GM23248 (cell line): ENCODE measurements at regions not wholly inside any gene's neighbourhood (a gene's known extent, or its start where the extent isn't known, plus 50 kb on each side); places are given as distances from the start of the nearest gene placed in this dataset.

Experiments
- DNase-seq: peaks from one replicate; pipeline ENCODE4 v3.0.0-alpha.2; 2015
- H2AFZ ChIP-seq: fragments of 200-600 bp; sonication (generic); 2 replicates; pipeline ENCODE4 v1.6.1; 2016; ENCODE audit warnings: antibody characterized with exemption
- H3F3A ChIP-seq: fragments of 200-600 bp; sonication (generic); 2 replicates; pipeline ENCODE4 v1.6.1; 2016; ENCODE audit warnings: mild to moderate bottlenecking, antibody characterized with exemption, mixed run types; ENCODE audit not compliant: insufficient read depth
- H3K27ac ChIP-seq: fragments of 200-600 bp; sonication (generic); 2 replicates; pipeline ENCODE4 v1.5.1; 2016; ENCODE audit warnings: mild to moderate bottlenecking
- H3K27me3 ChIP-seq: fragments of 200-600 bp; sonication (generic); replicated peaks from 2 replicates; pipeline ENCODE4 v1.6.1; 2016; ENCODE audit warnings: mild to moderate bottlenecking; ENCODE audit not compliant: insufficient read depth
- H3K36me3 ChIP-seq: fragments of 200-600 bp; sonication (generic); 2 replicates; pipeline ENCODE4 v1.6.1; 2016; ENCODE audit warnings: low read depth, mild to moderate bottlenecking
- H3K4me1 ChIP-seq: fragments of 200-600 bp; sonication (generic); 2 replicates; pipeline ENCODE4 v1.6.1; 2016; ENCODE audit warnings: mild to moderate bottlenecking; ENCODE audit not compliant: insufficient read depth
- H3K4me2 ChIP-seq: fragments of 200-600 bp; sonication (generic); one replicate; pipeline ENCODE4 v1.6.1; 2016; ENCODE audit warnings: mild to moderate bottlenecking; ENCODE audit not compliant: unreplicated experiment
- H3K4me3 ChIP-seq: fragments of 200-600 bp; sonication (generic); 2 replicates; pipeline ENCODE4 v1.5.1; 2016; ENCODE audit warnings: mild to moderate bottlenecking
- H3K79me2 ChIP-seq: fragments of 200-600 bp; sonication (generic); 2 replicates; pipeline ENCODE4 v1.6.1; 2016; ENCODE audit warnings: mild to moderate bottlenecking; ENCODE audit not compliant: insufficient read depth
- H3K9ac ChIP-seq: fragments of 200-600 bp; sonication (generic); 2 replicates; pipeline ENCODE4 v1.6.1; 2016; ENCODE audit warnings: mild to moderate bottlenecking
- H3K9me2 ChIP-seq: fragments of 200-600 bp; sonication (generic); 2 replicates; pipeline ENCODE4 v1.6.1; 2016; ENCODE audit warnings: mixed run types, mild to moderate bottlenecking, moderate library complexity; ENCODE audit not compliant: insufficient read depth
- H3K9me3 ChIP-seq: fragments of 200-600 bp; sonication (generic); one replicate; pipeline ENCODE4 v1.6.1; 2017; ENCODE audit warnings: low read depth
- H4K20me1 ChIP-seq: fragments of 200-600 bp; sonication (generic); 2 replicates; pipeline ENCODE4 v1.6.0; 2016; ENCODE audit not compliant: insufficient read depth
- EZH2 ChIP-seq: fragments of 200-600 bp; sonication (generic); IDR thresholded peaks from 2 replicates; pipeline ENCODE4 v1.6.1; 2018; ENCODE audit warnings: antibody characterized with exemption, mild to moderate bottlenecking; ENCODE audit not compliant: insufficient read depth, poor library complexity, severe bottlenecking
- EZH2phosphoT487 ChIP-seq: fragments of 200-600 bp; sonication (generic); IDR thresholded peaks from 2 replicates; pipeline ENCODE4 v1.6.1; 2018; ENCODE audit warnings: antibody characterized with exemption, moderate library complexity, mild to moderate bottlenecking, low read depth; ENCODE audit not compliant: insufficient read depth
- WGBS, 2 experiments: methylation state at CpG; one replicate each; pipeline ENCODE4 v1.1.6; 2015 to 2017; ENCODE audit warnings: low lambda C conversion rate in 2 of 2, low coverage in 1 of 2; ENCODE audit errors: missing lambda C conversion rate in 2 of 2; 5-methylcytosine and 5-hydroxymethylcytosine counted together
- in situ Hi-C: fragments of 300-500 bp; cut with MboI; formaldehyde crosslinking; loops from 2 replicates; pipeline ENCODE4 v1.15.0; 2020

DNA sequence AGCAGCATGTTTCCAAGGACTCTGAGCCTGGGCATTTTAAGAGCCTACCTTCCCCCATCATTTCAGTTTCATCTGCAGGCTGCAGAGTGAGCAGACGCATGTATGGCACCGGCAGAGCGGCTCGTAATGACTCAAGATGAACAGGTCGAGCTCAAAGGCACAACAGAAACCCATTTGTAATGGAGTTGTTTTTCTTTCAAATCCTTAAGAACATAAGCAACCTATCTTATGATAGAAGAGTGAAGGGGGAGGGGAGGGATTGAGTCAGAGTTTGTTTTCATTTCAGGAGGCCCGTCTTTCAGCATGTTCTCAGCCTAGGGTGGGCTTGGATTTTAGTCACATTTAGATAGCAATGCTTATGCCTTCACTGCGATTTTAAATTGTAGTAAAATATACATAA is 54.9 kb upstream of the CISTR start:
- Histone ChIP-seq H3K4me1 (no peaks in the 10 kb centered on the region), H3F3A (no peaks in the 10 kb centered on the region), H3K79me2 (no peaks in the 10 kb centered on the region), H3K4me3 (no peak overlapping the region), H3K9me3 (no peaks in the 10 kb centered on the region), H3K4me2 (no peak overlapping the region), H2AFZ (no peak overlapping the region), H3K27me3 (peaks cover 39% of the 10 kb centered on the region), H3K9ac (no peak overlapping the region), H4K20me1 (no peaks in the 10 kb centered on the region), H3K27ac (no peak overlapping the region), H3K36me3 (no peaks in the 10 kb centered on the region), H3K9me2 (no peaks in the 10 kb centered on the region)
- no peak for DNase-seq
- in situ Hi-C loops: no loop called here
- WGBS, 2 experiments: 59 to 60% methylated on average over 7 of the region's 7 CpGs
- TF ChIP-seq EZH2phosphoT487 (no peak), EZH2 (no peak)

DNA sequence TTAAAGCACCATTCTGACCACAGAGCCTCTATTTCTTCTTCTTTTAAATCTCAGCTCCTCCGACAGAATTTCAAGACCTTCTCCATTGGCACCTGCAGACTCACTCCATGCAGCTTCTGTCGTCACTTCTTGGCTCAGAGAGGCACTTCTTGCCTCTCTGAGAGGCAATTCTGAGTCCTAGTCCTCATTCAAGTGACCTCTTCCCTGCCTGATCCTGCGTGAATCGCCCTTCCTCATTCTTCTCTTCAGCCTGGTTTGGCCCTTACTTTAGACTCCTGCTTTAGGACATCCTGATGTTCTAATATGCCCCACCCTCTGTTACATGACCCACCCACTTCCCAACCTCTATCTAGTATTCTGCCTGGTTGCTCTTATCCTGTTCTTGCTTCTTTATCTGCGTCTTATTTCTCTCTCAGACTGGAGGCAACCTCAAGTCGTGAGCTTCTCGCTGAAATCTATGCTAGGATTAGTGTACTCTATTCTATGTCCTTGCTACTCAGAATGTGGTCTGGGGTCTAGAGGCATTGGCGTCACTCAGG is 55.6 kb upstream of the CISTR start:
- H3K27me3 ChIP-seq: peaks cover 43% of the 10 kb centered on the region
- H3K27ac ChIP-seq: no peak overlapping the region
- no peak overlapping the region for H3K4me3 ChIP-seq
- H3K9me3 ChIP-seq: no peaks in the 10 kb centered on the region
- H3F3A ChIP-seq: no peaks in the 10 kb centered on the region
- no peaks in the 10 kb centered on the region for H3K4me1 ChIP-seq
- no peak for TF ChIP-seq EZH2phosphoT487
- TF ChIP-seq EZH2: no peak
- H3K79me2 ChIP-seq: no peaks in the 10 kb centered on the region
- H3K36me3 ChIP-seq: no peaks in the 10 kb centered on the region
- in situ Hi-C loops: no loop called here
- H2AFZ ChIP-seq: no peak overlapping the region
- H3K9ac ChIP-seq: no peak overlapping the region
- 55 to 59% methylated on average over 7 to 8 of the region's 8 CpGs for WGBS, 2 experiments
- DNase-seq: no peak
- H4K20me1 ChIP-seq: no peaks in the 10 kb centered on the region
- H3K4me2 ChIP-seq: no peak overlapping the region
- no peaks in the 10 kb centered on the region for H3K9me2 ChIP-seq

DNA sequence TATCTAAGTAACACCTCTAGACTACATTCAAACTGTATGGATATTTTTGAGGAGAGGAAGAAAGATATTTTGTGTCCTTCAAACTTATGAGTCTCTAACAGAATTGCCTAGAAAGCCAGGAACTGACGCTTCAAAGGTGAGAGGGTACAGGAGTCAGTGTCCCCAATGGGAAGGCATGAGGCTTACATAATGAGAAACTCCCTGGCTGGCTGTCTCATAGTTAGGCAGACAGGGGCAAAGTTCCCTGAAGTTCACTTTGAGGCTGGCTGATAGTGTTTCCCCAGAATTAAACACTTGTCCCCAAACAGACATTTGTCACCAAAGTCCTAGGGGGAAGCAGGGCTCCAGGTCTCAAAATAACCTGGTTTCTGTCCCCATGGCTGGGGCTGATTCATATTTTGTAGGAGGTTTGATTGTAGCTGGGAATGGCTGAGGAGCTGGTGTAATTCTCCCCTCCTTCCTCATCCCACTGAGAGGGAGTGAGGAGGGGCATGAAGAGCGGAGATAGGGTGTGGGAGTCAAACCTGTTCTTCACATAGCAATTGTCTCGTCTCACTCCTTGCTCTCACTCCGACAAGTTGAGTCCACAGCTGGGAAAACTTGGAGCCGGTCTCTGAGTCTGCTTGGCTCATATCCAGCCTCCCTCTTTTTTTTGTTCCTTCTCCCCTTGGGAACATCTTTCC is 56.4 kb upstream of the CISTR start:
- in situ Hi-C loops: no loop called here
- H3F3A ChIP-seq: no peaks in the 10 kb centered on the region
- H3K36me3 ChIP-seq: no peaks in the 10 kb centered on the region
- no peak overlapping the region for H3K4me3 ChIP-seq
- no peaks in the 10 kb centered on the region for H4K20me1 ChIP-seq
- H3K9ac ChIP-seq: no peak overlapping the region
- H3K27ac ChIP-seq: no peak overlapping the region
- 60 to 63% methylated on average over 5 of the region's 5 CpGs for WGBS, 2 experiments
- no peaks in the 10 kb centered on the region for H3K79me2 ChIP-seq
- no peak overlapping the region for H2AFZ ChIP-seq
- H3K4me1 ChIP-seq: no peaks in the 10 kb centered on the region
- TF ChIP-seq EZH2 (no peak), EZH2phosphoT487 (no peak)
- H3K9me3 ChIP-seq: no peaks in the 10 kb centered on the region
- H3K9me2 ChIP-seq: no peaks in the 10 kb centered on the region
- no peak overlapping the region for H3K4me2 ChIP-seq
- H3K27me3 ChIP-seq: peaks cover 50% of the 10 kb centered on the region
- DNase-seq: no peak

DNA sequence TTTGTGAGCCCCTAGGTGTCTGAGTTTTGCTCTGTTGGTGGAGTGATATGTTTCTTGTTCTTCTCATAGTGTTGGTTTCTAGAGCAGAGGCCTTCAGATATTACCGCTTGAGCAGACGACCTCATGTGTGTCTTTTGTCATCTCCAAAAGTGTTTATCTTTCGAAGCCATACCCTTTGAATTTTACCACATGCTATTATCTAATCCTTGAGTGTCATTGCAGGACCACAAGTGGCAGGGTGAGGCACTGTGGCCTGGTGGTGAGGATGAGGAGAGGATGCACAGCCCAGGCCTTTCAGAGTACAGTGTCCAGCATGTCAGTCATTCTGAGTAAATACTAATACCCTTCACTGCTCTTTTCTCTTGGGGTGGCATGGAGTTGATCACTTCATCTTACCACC is 57.2 kb upstream of the CISTR start:
- no peaks in the 10 kb centered on the region for H3K9me3 ChIP-seq
- 34 to 42% methylated on average over 3 of the region's 3 CpGs for WGBS, 2 experiments
- no peak overlapping the region for H3K27ac ChIP-seq
- H2AFZ ChIP-seq: no peak overlapping the region
- peaks cover 58% of the 10 kb centered on the region for H3K27me3 ChIP-seq
- no peaks in the 10 kb centered on the region for H4K20me1 ChIP-seq
- H3K9me2 ChIP-seq: no peaks in the 10 kb centered on the region
- no peak overlapping the region for H3K4me2 ChIP-seq
- no peaks in the 10 kb centered on the region for H3K36me3 ChIP-seq
- no peak overlapping the region for H3K4me3 ChIP-seq
- H3K9ac ChIP-seq: no peak overlapping the region
- in situ Hi-C loops: no loop called here
- H3K79me2 ChIP-seq: no peaks in the 10 kb centered on the region
- TF ChIP-seq EZH2: no peak
- no peak for TF ChIP-seq EZH2phosphoT487
- H3K4me1 ChIP-seq: no peaks in the 10 kb centered on the region
- no peaks in the 10 kb centered on the region for H3F3A ChIP-seq
- DNase-seq: no peak
